Dermis blood vessel endothelial cell (primary cell): ENCODE measurements at regions not wholly inside any gene's neighbourhood (a gene's known extent, or its start where the extent isn't known, plus 50 kb on each side); places are given as distances from the start of the nearest gene placed in this dataset.
A peak's percentile ranks its signal among the peaks of the same experiment; 100 is the strongest.
"Not testable (repeated sequence)": the region's sequence is repeated elsewhere in the genome, so short reads cannot be mapped to it uniquely, and the experiment has no call there.

Experiments
- DNase-seq: peaks from one replicate; pipeline ENCODE4 v3.0.0; 2010

GRCh38 chr12:13552830-13553229 lies 356.3 kb downstream of the EMP1 start:
- no peak for DNase-seq

GRCh38 chr12:13547283-13547682 lies 350.8 kb downstream of the EMP1 start:
- no peak for DNase-seq

DNA sequence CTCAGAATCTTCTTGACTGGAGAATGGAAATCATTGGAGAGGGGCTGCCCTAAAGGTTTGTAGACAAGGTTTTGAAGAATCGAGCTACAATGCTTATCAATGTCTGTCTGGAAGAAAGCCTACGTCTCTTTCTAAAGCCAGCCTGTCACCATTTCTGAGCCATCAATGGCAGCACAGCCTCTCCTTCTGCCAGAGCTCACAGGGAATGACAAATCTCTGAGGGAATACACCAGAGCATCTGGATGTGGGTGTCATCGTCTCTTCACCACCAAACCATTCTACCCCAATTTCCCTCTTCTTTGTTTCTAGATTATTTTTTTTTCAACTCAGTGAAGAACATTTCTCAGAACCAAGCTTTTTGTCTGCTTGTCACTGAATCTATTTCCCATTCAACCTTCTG lies 349.7 kb downstream of the EMP1 start:
- DNase-seq = no peak

- no peak for DNase-seq
Measured at GRCh38 chr12:13539051-13539450, 342.5 kb downstream of the EMP1 start.

DNA sequence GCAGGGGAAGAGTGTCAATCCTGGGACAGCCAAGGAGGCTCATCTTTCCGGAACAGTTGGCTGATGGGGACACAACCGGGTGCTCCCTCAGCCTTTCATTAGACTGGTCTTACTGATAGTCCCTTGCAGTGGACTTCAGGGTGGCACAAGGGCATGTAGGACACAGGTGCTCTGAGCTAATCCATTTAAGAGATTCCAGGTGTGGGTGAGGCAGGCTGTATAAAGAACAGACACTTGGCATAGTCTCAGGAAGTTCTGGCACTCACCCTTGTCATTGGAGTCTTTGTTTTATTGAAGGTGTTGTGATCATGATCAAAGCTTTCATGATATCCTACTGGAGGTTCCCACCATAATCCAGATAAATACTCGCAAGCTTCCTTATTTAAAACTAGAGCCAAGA lies 341.6 kb downstream of the EMP1 start:
- no peak for DNase-seq

DNA sequence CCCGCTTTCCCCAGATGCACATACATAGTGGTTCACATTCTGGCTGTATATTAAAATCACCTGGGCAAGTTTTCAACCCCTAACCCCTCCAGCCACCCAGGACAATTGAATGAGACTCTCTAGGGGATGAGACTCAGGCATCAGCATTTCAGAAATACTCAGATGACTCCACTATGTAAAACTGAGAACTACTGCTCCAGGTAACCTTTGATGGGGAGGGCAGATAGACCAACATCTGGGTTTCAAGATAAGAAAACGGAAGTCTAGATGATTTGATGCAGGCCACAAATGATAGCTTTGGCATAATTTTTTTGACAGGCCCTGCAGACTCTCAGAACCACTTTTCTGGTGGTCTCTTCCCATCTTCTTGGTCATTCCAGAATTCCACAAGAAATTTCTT lies 341.1 kb downstream of the EMP1 start:
- no peak for DNase-seq

- DNase-seq = peak; percentile 1
Measured at GRCh38 chr12:13536219-13536910, 339.8 kb downstream of the EMP1 start.

- peak; percentile 75 for DNase-seq
Measured at GRCh38 chr12:13534645-13535398, 338.3 kb downstream of the EMP1 start.

- DNase-seq = no peak
Measured at GRCh38 chr12:13534242-13534641, 337.7 kb downstream of the EMP1 start.

DNA sequence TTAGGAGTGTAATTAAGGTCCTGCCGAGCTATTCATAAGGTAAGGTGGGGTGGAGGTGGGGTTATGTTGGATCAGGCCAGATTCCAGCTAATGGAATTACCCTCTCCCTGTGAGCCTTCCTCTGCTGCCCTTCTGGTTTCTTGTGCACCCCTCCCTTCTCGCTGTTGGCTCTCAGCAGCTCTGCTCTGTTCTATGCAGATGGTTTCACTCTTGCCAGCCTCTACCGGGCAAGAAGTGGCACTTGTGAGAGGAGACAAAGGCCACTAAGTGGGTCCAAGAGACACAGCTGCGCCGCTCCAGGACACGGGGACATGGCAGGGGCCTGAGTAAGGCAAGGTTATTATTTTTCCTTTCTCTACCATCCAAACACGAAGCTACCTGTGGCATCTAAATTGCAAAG lies 334.4 kb downstream of the EMP1 start:
- DNase-seq = no peak

GRCh38 chr12:13526185-13526921 lies 329.8 kb downstream of the EMP1 start:
- not testable (repeated sequence) for DNase-seq

DNA sequence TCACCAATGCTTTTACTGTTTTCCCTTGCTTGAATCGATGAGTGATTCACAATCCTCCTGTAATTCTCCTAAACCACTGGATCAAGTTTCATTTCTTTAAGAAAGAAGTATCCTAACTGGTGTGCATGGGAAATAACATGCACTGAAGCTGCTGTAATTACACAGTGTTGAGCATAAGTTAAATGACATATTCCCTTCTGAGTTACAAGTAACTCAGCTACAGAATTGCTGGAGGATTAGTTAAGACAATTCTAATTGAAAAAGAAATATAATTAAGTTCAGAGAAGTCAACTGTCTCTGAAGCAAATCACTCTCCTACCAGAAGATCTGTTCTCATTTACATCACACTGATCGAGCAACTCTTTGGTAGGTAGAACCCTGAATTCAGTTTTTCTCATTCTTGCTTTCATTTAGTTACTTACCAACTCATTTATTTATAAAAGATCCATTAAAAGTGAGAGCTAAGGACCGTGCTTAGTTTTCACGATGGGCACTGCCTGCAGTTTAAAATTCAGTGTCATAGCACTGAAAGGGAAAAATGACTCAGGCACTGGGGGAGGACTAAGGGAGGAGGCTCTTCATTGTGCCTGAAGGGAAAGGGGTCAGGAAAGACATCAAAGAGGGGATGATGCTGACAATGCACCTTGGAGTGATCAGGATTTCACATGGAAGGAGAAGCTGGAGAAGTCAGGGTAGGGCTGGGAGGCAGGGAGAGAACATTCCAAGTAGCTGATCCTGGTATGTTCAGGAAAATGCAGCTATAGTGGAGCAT lies 327.2 kb downstream of the EMP1 start:
- DNase-seq = no peak

DNA sequence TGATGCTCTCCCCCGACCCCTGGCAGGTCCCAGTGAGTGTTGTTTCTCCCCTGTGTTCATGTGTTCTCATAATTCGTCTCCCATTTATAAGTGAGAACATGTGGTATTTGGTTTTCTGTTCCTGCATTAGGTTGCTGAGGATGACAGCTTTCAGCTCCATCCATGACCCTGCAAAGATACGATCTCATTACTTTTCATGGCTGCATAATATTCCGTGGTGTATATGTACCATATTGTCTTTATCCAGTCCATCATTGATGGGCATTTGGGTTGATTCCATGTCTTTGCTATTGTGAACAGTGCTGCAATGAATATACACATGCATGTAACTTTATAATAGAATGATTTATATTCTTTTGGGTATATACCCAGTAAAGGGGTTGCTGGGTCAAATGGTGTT lies 321.5 kb downstream of the EMP1 start:
- not testable (repeated sequence) for DNase-seq

GRCh38 chr12:13509740-13510139 lies 313.2 kb downstream of the EMP1 start:
- no peak for DNase-seq

DNA sequence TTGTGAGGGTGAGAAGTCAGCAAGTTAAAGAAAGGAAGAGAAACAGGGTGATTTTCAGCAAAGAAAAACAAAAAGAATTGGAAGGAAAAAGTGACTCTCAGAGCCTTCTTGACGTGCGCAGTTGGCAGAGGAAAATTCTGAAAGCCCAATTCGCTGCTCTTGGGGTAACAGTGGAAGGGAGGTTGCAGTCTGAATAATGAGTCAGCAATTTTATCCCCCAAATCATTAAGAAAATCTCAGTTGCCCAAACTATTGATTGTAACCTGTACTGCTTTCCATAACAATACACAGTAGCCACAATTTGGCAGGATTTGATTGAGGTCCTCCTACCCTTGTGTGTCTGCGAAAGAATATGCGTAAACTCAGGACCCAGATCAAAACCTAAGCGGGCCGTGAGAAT lies 309.1 kb downstream of the EMP1 start:
- no peak for DNase-seq

- DNase-seq = no peak
Measured at GRCh38 chr12:13505224-13505623, 308.7 kb downstream of the EMP1 start.

DNA sequence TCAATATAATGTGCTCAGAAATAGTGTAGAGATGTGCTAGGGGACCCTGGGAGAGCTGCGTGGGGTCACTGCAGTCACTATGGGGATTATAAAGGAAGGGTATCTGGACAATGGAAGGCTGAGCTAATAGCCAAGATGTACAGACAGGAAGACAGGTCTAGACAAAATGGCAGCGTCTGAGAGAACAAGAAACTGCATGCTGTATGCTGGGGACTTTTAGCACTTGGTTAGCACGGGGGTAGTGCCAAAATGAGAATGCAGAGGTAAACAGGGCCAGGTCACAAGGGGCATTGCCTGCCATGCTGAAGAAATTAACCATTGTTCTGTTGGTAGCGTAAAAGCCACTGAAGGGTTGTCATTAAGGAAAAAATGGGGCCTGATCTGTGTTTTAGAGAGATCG lies 308.2 kb downstream of the EMP1 start:
- no peak for DNase-seq

- DNase-seq = no peak
Measured at GRCh38 chr12:13504074-13504473, 307.5 kb downstream of the EMP1 start.

DNA sequence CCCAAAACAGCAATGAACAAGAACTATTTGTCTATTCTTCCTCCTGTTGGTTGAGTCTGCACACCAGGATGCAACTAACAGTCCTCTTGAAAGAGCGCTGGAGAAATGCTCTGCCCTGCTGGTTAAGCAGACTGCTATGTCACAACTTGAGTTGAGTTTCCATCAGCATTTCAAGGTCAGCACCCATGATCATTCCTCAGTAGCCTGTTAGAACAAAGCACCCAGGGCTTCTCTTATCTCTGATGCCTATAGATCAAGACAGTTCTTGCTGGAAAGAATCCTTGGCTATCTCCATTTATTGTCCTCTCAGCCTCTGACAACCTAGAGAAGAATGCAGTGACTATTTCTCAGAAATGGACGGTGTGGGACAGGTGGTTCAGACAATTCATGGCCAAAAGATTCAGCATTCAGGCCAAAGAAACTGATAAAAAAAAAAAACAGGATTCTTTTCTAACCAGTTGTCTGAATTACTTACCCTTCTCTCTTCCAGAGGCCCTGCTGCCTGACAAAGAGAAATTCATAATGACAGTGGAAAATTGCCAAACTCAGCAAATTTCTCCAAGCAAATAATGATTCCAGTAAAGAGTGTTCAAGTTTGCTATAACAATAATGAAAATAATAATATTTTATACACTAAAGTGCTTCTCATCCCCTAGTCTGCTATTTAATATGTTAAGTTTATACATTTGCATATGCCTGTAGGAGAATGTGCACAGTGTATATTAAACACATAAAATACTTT lies 306.7 kb downstream of the EMP1 start:
- no peak for DNase-seq

DNA sequence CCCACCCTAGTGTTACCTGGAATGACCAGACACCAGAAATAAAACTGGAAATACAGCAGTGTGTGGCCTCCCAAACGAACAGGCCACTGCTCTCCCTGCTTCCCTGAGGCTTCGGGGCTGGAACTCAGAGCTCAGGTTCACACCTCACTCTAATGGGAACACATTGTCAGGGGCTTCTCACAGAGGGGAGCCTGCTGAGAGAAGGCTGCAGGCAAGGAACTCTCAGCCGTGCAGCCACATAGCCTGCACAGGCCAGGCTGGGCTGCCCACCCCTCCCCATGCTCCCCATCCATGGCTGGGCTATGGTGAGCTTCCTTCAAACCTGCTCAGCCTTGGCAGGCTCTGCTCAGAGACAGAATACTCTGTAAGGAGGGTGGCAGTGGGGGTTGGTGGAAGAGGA lies 302.5 kb downstream of the EMP1 start:
- DNase-seq = no peak

DNA sequence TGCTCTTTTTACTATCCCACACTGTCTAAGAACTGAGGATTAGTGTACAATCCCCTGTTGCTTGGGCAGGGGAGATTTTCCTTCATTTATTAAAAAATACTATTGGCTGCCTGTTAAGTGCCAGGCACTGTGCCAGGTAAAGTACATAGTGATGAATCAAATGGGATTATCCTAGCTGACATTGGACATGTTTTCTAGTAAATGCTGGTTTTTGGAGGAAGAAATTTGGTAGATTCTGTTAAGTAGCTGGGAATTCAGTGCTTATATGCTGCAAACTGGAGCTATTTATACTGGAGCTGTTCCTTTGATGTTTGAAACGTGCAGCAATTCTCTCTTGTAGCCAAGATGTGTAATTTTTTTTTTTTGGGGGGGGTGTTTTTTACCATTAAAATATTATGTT lies 299.6 kb downstream of the EMP1 start:
- no peak for DNase-seq

GRCh38 chr12:13489246-13489645 lies 292.7 kb downstream of the EMP1 start:
- no peak for DNase-seq
